NCI-H2029 treated with DMSO at 0.1 percent for 48 hours (cell line): ENCODE measurements at regions not wholly inside any gene's neighbourhood (a gene's known extent, or its start where the extent isn't known, plus 50 kb on each side); places are given as distances from the start of the nearest gene placed in this dataset.
"Not testable (repeated sequence)": the region's sequence is repeated elsewhere in the genome, so short reads cannot be mapped to it uniquely, and the experiment has no call there.

ENCODE experiments used
- DNase-seq: peaks from one replicate; lab custom pipeline; 2025; lab: John Stamatoyannopoulos, UW

- no peak for DNase-seq
These were observed 224.7 kb upstream of the EGLN3 start for GRCh38 chr14:34175574-34175973.

DNA sequence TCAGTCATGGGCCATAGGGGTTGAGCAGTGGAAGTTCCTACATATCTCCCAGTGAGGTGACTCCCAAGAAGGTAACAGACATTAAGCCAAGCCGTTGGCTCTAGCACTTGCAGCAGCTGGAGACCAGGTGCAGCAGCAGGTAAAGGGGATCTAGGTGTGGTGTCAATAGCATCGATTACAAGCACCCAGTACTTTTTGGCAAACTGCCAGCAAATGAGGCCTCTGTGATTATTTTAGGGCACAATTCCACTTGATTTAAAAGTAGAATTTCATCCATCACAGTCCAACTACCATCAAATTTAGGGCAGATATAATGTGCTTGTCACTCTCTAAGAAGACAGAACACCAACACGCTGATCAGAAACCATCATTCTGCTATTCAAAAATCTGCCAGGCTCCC is 224.1 kb upstream of the EGLN3 start:
- DNase-seq, result peak; percentile 89

DNA sequence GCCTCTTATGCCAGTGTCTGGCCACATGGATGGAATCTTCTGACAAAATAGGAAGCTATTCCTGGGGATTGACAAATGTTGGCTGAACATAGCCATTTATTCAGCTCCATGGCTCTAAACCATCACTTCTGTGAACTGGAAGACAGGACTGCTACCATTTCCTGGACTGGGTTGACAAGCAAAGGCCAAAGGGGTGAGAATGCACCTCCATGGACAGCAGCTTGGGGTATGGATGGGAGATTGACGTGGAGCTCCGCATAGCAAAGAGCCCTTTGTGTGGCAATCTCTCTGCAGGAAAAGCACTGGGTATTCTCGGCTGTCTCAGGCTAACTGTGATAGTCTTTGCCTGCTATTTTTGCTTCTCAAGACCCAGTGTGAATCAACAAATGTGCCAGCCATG is 223.0 kb upstream of the EGLN3 start:
- no peak for DNase-seq

DNA sequence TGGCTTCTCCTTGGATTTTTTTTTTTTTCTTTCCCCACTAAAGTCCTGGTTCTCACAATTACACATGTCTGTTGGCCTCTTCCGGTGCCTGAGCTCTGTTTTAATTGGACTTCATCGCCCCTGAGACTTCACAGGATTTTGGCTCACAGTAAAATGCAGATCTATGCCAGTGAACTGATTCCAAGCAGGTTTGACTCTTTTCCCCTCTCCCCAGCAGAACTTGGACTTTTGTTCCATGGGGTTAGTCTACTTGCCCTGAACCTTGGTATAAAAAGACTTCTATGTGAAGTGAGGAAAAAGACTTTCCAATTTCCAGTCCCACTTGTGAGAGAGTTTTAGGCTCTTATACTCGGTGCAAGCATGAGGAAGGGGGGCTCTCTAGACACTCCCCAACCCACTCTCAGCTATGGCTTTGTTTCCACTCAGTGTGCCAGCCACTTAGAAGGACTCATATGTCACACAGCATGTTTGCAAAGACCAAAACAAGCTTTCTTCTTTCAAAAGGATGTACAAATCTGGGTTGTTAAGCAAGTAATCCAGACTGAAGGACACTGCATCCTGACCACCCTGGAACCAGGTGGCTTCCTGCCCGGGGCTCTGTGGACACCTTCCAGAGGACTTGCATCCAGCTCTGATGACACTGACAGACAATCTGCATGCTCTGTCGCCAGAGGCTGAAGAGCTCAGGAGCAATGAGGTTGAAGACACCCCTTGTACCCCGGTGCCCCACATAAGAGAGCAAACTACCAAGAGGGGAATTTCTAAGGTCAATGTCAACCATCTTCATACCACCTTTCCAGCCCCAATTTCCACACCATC is 221.9 kb upstream of the EGLN3 start:
- DNase-seq, result peak; percentile 93

- no peak for DNase-seq
These were observed 221.2 kb upstream of the EGLN3 start for GRCh38 chr14:34172173-34172451.

- no peak for DNase-seq
These were observed 220.7 kb upstream of the EGLN3 start for GRCh38 chr14:34171431-34172172.

DNA sequence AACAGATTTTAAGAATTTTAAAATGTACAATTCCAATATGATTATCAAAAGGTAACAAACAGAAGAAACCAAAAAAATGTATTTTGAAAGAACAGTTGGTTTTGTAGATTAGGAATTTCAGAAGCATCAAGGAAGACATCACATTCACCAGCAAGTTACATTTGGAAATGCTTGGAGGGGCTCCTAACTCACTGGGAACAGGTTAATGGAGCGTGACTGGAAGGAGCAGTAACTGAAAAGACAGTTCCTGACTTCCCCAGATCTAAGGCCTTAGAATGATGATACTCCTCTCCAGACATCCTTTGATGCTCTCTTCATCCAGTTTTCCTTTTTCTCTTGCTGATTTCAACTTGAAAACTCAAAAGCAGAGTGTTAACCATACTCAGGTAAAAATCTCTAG is 220.0 kb upstream of the EGLN3 start:
- DNase-seq, result no peak

DNA sequence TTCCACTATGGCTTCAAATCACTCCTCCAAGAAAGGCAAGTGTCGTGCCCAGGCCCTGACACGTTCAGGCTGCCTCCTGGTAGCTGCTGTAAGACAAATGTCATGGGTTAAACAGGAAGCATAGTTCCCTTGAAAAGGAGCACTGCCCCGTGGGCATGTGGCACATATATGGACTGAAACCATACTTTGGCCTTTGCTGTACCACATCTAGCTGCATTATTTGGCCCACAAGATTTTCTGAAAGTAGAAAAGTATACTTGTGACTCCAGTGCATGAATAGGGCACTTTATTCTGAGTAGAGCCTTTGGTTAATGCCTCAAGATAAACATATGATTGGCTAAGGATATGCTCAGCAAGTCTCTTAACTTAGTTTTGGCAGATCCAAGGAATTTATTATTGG is 218.7 kb upstream of the EGLN3 start:
- no peak for DNase-seq

DNA sequence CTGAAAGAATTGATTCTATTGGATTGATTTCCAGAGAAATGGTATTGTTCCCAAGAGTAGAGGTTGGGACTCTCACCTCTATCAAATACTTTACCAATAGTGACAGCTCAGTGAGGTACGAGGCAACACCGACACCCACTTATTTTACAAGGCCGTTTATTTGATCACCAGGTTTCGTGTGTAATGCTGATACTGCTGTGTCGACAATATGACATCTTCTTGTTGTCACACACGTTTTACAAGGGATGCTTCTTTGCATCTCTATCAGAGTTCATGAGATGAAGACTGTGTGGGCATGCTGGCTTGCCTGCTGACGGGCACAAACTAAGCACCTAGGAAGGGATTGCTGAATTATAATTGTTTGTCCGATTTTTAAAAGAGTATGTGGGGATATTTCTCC is 217.8 kb upstream of the EGLN3 start:
- DNase-seq, result no peak

DNA sequence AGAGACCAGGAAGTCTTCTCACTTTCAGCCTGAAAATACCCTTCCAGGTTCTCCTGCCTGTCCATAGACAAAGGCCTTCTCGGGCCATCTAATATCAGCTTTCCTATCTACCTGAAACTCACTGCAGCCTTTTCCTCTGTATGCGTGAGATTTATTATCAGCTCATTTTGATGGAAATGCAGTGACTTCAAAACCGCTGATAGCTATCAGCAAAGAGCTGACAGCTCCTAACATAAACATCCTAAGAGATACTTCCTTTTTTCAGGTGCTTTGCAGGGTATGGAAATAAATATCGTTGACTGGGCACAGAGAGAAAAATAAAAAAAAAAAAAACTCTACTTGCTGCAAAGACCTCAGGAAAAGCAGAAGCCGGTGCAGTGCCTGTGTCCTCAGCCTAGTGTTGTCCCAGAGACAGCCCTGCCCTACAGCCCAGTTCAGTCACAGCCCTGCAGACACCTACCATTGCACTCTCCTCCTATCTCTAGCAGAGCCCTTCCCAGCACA is 215.0 kb upstream of the EGLN3 start:
- DNase-seq, result no peak

DNA sequence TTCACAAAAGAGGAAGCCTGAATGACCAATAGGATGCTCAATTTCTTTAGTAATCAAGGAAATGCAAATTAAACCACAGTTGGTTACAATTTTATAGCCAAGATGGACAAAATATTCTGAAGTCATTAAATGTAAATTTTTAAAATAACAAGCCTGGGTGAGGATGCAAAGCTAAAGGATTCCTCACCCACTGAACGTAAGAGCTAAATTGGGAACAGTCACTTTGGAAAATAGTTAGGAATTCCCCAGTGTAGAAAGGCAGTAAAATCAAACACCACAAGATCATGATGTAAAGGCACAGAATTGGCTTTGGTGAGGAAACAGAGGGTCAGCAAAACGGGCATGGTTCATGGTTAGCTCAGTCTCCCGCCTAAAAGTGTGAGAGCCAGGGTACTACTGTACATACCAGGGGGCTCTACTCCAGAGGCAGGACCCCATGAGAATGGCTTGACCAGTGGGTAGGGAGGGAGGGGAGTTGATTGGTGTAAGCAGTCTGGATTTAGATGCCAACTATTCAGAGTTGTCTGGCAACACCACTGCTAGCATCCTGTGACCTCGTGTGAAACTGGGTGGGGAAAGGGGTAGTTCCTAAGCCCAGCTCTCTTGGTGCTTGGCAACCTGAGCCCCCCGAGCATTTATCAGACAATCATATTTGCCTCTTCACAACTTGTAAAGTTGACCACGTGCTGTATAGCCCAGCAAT is 213.4 kb upstream of the EGLN3 start:
- no peak for DNase-seq

DNA sequence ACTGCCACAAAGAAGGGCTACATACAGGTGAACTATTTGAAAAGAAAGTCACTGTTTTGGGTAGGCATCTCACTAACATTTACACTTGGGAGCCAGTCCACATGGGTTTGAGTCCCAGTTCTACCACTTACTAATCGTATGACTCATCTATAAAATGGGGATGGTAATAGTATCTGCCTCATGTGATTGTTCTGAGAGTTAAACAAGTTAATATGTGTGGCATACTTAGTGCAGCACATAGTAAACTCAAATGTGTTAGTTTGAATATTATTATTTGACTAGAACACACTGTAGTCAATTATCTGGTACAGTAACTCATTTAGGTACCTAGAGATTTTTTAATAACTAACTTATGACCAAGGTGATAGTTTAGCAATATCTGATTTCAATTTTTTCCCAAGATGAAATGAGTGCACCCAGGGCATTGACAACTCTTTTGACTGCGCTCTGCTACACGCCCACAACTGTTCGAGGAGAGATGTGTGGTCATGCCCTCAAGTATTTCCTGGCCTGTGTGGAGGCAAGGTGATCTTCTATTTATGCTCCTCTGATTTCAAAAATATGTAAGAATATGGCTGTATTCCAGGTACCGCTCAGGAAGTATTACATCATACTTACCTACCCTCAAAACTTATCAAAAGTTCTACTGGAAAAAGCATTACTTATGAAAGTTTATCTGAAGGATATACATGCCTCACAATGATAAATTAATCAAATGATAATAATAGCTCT is 210.6 kb upstream of the EGLN3 start:
- no peak for DNase-seq

DNA sequence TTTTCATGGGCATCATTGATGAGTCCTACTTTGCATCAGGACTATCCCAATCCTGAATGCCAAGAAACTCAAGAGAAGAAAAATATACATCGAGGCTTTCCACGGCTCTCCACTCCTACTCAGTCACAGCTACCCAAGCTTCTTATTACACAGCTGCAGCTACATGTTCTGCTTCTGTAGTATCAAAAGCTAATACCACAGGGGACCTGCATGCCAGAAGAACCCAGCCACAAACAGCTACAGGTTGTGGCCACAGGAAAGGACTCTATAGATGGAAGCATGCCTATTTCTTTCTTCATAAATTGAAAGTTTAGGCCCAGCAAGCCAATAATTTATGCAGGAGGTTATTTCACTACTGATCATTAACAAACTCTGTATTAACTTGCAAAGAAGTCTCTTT is 209.7 kb upstream of the EGLN3 start:
- DNase-seq, result no peak

DNA sequence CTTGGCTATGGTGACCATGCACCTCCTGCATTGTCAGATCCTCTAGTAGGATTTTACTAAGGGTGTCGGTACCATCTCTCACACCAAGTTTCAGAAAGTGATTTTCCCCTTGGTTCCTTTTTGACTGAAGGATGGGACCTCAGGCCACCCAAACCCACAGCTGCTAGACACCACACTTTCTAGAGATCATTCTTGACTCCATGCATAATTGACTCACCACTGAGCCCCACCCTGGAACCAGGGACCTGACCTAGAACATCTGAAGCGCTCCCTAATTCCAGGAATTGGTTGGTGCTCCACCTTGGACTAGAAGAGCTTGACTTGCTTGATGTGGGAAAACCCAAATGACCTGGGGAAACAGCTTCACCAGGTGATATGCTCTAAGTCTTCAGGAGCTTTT is 206.8 kb upstream of the EGLN3 start:
- no peak for DNase-seq

DNA sequence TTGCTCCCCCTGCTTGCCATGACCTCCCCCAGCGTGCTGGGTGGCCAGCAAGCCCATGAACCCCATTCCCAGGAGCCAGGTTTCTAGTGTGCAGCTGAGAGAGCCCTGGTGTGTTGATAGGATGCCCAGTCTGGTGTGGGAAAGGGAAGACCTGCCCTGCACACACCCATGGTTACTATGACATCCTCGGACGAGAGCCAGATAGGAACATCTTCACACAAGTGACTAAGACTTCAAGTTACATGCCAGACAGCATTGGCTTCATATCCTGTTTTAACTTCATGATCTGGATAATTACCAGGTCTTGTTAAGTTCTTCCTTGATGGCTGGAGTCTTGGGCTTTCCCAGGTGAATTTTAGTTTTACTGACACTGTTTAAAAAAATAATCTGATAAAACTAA is 196.6 kb upstream of the EGLN3 start:
- no peak for DNase-seq

DNA sequence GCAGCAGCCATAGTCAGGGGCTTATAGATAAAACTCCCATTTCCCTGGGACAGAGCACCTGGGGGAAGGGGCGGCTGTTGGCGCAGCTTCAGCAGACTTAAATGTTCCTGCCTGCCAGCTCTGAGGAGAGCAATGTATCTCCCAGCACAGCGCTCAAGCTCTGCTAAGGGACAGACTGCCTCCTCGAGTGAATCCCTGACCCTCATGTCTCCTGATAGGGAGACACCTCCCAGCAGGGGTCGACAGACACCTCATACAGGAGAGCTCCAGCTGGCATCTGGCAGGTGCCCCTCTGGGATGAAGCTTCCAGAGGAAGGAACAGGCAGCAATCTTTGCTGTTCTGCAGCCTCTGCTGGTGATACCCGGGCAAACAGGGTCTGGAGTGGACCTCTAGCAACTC is 189.3 kb upstream of the EGLN3 start:
- not testable (repeated sequence) for DNase-seq

DNA sequence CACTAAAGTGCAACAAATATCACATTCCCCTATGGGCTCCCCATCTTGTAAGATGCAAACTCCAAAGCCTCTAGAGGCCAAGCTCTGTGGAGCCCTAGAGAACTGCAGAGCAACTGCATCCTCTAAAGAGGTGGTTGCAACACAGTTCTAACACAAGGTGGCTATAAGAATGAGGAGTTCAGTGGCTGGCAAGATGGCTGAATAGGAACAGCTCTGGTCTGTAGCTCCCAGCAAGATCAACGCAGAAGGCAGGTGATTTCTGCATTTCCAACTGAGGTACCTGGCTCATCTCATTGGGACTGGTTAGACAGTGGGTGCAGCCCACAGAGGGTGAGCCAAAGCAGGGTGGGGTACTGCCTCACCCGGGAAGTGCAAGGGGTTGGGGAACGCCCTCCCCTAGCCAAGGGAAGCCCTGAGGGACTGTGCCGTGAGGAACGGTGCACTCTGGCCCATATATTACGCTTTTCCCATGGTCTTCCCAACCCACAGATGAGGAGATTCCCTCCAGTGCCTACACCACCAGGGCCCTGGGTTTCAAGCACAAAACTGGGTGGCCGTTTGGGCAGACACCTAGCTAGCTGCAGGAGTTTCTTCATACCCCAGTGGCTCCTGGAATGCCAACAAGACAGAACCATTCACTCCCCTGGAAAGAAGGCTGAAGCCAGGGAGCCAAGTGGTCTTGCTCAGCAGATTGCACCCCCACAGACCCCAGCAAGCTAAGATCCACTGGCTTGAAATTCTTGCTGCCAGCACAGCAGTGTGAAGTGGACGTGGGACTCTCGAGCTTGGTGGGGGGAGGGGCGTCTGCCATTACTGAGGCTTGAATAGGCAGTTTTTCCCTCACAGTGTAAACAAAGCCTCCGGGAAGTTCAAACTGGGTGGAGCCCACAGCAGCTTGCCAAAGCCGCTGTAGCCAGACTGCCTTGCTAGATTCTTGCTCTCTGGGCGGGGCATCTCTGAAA is 188.6 kb upstream of the EGLN3 start:
- peak; percentile 99 for DNase-seq

- peak; percentile 98 for DNase-seq
These were observed 187.3 kb upstream of the EGLN3 start for GRCh38 chr14:34138175-34138574.

DNA sequence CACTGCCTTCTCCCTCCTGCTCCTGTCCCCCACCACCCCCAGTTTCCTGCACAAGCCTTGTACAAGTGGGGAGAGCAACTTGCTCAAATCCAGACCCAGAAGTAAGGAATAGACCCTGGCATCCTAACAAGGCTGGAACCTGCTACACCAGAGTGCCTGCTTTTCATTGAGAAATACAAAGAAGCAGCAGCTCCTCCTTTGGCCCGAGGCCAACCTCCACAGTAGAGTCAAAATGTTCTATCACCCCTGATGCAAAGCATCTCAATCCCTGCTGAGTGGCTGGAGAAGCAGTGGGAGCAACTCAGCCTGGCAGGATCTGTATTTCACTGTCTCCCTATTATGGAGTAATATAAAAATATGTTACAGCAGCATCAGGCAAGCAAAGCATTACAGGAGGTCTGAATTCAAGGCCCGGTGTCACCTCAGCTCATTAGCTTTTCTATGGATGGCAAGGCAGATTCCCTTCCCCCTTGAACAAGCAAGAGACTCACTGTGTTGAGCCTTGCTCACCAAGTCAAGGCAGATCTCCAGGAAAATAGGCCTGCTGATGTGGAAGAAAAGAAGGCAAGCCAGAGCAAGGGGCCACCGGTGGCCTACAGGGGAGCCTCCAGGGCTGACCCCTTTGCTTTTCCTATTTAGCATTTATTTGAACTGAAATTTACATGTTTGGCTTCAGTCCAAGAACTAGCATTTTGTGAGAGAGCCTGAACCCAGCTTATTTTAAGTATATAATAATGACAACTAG is 186.3 kb upstream of the EGLN3 start:
- DNase-seq, result peak; percentile 98

- no peak for DNase-seq
These were observed 184.6 kb upstream of the EGLN3 start for GRCh38 chr14:34135492-34135891.
